HG03342 (cell line): ENCODE measurements at regions not wholly inside any gene's neighbourhood (a gene's known extent, or its start where the extent isn't known, plus 50 kb on each side); places are given as distances from the start of the nearest gene placed in this dataset.

Experiments
- ATAC-seq: cut with Tn5 transposase; IDR thresholded peaks from one replicate; pipeline ENCODE4 v1.9.1; 2021; ENCODE audit warnings: mild to moderate bottlenecking, moderate library complexity; ENCODE audit not compliant: unreplicated experiment

DNA sequence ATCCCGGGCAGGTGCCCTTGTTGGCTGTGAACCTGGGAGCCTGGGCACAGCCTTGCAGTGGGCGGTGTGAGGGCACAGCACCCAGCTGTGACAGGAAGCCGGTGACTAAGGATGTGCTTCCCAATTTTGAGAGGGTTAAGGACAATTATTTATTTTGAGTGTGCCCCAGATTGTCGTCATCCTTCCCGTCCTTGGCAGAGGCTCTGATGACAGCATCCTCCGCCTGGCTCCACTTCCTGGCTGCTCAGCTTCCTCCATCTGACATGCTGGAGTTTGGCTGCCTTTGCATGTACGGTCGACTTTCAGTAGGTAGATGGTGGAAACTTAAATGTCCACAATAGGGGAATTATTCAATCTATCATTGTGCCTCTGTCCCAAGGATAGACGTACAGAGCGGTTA is 282.4 kb upstream of the EEF2KMT start:
- no peak for ATAC-seq

GRCh38 chr16:5378531-5378930 is 280.9 kb upstream of the EEF2KMT start:
- ATAC-seq, result no peak

DNA sequence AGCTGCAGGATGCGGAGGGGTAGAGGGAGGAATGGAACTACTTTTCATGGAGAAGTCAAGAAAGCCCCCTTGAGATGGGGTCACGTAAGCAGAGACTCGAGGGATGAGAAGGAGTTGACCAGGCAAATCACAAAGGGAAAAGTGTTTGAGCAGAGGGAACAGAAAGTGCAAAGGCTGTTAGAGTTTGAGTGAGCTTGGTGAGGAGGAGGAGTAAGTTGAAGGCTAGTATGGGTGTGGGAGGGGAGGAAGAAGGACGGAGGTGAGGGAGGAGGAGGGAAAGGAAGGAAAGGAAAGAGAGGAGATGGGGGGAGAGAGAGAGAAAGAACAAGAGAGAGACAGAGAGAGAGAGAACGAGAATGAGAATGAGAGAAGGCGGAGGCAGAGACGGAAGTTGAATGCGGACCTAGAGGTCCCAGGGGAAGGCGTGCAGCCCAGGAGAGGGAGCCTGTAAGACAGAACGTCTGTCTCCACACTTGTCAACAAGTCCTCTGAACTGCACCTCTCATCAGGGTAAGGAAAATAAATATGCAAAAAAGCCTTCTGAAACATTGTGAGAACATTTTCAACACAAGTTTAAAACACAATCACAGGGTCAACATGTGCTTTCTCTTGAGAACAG is 279.8 kb upstream of the EEF2KMT start:
- no peak for ATAC-seq

- ATAC-seq, result no peak
Observed at GRCh38 chr16:5374184-5374583, 276.6 kb upstream of the EEF2KMT start.

- no peak for ATAC-seq
Observed at GRCh38 chr16:5367951-5368350, 270.4 kb upstream of the EEF2KMT start.

GRCh38 chr16:5366126-5366525 is 268.5 kb upstream of the EEF2KMT start:
- no peak for ATAC-seq

GRCh38 chr16:5364186-5364585 is 266.6 kb upstream of the EEF2KMT start:
- no peak for ATAC-seq

GRCh38 chr16:5361322-5361721 is 263.7 kb upstream of the EEF2KMT start:
- ATAC-seq, result no peak

GRCh38 chr16:5354645-5355044 is 257.1 kb upstream of the EEF2KMT start:
- ATAC-seq, result no peak

DNA sequence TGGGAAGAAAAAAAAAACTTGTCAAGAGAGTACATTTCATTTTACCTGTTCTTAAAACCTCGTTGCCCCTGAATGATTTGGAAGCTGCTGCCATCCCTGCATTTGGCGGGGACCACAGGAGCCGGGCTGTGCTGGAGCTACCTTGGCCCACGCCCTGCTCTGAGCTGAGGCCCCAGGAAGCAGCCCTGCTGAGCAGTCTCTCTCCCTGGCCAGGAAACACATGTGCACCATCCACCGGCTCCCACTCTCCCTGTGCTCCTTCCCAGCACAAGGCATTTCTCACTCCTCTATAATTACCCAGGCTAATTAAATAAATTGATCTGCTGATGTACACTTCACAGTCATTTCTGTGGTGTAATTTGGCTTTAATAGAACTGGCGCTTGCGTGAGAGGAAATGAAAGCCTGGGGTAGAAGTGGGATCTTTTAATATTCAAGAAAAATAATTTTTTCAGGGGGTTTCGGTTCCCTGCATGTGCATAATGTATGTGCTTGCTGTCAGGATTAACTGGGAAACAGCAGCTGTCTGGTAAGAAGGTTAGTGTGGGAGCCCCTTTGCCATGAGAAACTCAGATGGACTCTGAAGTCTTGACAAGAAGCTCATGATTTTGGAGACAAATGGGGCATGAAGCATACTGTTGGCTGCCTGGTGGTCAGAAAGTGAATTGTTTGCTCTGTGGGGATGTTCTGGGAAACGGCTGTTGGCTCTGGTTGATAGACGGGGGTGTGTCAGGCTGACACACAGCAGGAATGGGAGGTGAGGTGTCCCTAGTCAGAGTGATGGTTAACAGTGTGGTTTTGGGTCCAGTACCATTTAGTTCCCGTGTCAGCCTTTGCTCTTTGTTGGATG is 252.3 kb upstream of the EEF2KMT start:
- ATAC-seq, result no peak

DNA sequence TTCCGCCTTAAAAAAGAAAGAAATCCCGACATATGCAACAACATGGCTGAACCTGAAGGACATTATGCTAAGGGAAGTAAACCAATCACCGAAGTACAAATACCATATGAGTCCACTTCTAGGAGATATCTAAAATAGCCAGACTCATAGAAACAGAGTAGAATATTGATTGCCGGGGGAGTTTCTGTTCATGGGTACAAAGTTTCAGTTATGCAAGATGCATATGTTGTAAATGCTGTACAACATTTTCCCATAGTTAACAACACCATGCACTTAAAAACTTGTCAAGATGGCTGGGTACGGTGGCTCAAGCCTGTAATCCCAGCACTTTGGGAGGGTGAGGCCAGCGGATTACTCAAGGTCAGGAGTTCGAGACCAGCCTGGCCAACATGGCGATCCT is 251.5 kb upstream of the EEF2KMT start:
- no peak for ATAC-seq

GRCh38 chr16:5347561-5347960 is 250.0 kb upstream of the EEF2KMT start:
- no peak for ATAC-seq

DNA sequence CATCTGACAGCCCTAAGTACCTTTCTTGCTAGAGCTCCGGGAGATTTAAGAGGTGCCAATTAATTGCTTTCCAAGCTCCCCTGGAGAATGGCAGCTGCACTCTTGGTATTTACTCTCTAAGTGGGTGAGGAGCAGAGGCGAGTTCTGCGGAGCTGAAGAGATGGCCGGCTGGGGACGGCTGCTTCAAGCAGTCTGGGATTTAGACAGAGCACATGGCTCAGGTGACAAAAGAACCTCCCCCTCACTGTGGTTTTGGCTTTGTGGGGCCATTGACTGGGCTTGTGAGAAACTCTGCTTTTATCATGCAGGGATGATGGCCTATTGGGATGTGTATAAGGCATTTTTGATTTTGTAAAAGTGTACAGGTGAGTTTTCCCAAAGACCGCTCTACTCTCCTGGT is 239.3 kb upstream of the EEF2KMT start:
- ATAC-seq, result no peak

DNA sequence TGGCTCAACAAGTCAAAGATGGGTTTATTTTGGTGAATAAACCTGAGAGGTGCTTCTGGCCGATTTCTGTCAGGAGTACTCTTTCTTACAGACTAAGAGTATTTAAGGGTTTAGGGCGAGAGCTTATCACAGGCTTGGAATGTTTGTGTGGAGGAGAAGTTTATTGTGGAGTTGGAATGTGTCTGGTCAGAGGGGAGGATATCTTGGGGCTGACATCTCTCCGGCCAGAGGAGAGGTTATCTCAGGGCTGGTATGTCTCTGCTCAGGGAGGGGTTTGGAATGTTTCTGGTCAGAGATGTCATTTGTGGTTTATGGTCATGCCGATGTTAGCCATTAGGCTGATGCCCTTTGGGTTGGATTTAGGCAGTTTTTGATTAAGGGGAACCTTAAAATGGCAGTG is 236.4 kb upstream of the EEF2KMT start:
- no peak for ATAC-seq

- no peak for ATAC-seq
Observed at GRCh38 chr16:5333126-5333525, 235.5 kb upstream of the EEF2KMT start.

GRCh38 chr16:5330058-5330457 is 232.5 kb upstream of the EEF2KMT start:
- ATAC-seq, result no peak

GRCh38 chr16:5328546-5328945 is 231.0 kb upstream of the EEF2KMT start:
- no peak for ATAC-seq

DNA sequence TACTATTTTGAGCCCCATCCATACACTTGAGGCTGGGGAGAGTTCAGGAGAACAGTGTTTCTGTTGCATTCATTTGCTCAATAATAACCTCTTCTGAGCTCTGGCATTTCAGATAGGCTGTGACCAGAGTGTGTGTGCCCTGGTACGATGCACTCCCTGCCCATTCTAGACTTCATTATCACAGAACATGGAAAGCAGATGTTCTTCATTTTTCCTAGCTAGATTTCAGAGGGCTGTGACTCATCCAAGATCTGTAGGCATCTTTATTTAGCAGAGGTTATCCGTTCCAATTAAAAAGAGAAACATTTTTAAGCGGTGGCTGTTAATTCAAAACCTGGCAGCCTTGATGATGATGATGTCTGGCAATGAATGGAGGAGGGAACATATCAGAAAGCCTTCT is 228.8 kb upstream of the EEF2KMT start:
- no peak for ATAC-seq

GRCh38 chr16:5325932-5326331 is 228.3 kb upstream of the EEF2KMT start:
- ATAC-seq, result no peak

- ATAC-seq, result no peak
Observed at GRCh38 chr16:5323284-5324141, 225.9 kb upstream of the EEF2KMT start.

DNA sequence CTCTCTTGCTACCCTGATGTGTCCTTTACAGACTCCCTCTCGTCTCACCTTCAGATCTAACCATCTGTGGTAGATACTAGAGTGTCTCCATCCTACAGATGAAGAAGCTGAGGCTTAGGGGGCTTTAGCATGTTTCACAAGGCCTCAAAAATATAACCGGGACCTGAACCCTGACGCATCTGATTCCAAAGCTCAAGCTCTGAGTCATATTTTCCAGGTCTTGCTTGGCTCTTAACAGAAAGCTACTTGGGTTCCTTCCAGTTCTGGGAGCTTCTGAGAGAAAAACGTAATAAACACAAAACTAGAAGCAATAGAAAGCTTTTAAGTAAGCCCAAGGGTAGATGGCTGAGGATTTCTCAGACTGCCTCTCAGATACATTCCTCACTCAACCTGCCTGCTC is 224.3 kb upstream of the EEF2KMT start:
- ATAC-seq, result no peak

DNA sequence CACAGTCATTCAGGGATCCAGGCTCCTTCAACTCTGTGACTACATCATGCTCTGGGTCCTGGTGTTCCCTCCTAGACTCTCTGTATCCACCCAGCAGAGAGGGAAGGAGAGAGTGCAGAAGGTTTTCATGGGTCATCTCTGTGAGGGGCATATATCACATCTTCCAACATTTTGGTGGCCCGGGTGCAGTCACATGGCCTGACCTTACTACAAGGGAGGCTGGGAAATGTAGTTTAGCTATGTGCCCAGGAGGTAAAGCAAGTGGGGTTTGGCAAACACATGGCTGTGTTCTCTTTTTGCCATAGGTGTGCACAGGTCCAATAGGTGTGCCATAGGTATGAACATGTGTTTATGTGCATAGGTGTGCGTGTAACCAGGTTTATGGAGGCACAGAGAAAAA is 222.2 kb upstream of the EEF2KMT start:
- ATAC-seq, result no peak
